ENCODE measurements at regions not wholly inside any gene's neighbourhood (a gene's known extent, or its start where the extent isn't known, plus 50 kb on each side); places are given as distances from the start of the nearest gene placed in this dataset.
A peak's percentile ranks its signal among the peaks of the same experiment; 100 is the strongest.
"Not testable (repeated sequence)": the region's sequence is repeated elsewhere in the genome, so short reads cannot be mapped to it uniquely, and the experiment has no call there.

DNA sequence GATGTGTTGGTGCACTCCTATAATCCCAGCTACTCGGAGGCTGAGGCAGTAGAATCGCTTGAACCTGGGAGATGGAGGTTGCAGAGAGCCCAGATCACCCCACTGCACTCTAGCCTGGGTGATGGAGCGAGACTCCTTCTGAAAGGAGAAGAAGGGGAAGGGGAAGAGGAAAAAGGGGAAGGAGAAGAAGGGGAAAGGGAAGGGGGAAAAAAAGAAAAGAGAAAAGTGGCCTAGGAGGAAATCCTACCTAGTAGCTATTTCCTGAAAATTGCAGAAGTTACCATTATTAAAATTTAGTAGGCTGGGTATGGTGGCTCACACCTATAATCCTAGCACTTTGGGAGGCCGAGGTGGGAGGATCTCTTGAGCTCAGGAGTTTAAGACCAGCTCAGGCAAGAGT lies 67.4 kb downstream of the ARRDC3 start:
- DNase-seq (ENCODE audit: low spot score): no peak

DNA sequence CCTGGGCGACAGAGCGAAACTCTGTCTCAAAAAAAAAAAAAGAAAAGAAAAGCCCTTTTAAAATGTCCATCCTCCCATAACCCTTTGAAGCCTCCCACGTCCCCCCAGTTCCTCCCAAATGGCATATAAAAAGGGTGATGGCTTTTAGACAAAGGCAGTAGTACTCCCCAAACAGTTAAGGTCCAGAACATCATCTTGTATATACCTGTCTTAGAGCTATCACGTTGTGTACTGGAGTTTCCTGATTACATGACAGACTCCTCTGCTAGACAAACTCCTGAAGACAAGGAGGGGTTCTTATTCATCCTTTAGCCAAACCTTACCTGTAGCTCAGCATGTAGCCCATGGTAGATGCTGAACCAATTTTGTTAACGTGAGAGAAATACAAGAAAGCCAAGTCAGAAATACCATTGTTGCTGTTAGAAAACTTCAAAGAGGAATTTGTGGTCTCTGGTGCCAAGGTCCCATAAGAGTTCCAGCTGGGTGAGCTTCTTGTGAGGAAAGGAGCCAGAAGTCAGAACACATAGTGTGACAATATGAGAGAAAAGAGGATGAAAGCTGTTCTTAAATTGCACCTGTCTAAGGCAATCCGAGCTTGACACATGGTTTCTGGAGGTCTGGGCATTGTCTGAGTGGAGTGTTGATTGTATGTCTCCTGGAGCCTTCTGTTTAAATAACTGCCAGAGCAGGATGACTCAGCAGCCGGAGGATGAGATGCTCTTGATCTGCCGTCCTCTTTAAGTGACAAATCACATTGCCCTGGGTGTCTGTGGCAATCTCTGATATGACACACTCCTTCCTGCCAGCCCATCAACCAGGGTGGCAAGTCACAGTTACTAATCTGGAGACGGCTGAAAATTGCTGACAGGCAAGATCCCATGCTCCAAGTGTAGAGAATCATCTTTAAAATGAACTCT lies 69.1 kb downstream of the ARRDC3 start:
- DNase-seq (ENCODE audit: low spot score): peak; percentile 38

DNA sequence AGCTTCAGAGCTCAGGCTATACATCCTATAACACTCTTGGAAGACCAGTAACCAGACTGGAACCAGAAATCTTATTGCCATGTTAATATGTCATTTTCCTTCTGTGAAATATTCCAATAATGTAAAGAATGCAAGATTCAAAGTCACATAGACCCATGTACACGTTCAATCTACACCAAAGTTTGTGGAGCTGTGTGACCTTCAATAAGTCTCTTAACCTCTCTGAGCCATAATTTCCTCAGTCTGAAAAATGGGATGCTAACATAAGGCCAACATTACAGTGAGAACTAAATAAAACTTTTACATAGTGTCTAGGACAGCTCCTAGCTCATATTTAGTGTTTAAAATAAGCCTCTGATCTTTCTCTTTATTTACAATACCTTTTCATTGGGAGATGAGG lies 70.4 kb downstream of the ARRDC3 start:
- DNase-seq (ENCODE audit: low spot score): no peak

DNA sequence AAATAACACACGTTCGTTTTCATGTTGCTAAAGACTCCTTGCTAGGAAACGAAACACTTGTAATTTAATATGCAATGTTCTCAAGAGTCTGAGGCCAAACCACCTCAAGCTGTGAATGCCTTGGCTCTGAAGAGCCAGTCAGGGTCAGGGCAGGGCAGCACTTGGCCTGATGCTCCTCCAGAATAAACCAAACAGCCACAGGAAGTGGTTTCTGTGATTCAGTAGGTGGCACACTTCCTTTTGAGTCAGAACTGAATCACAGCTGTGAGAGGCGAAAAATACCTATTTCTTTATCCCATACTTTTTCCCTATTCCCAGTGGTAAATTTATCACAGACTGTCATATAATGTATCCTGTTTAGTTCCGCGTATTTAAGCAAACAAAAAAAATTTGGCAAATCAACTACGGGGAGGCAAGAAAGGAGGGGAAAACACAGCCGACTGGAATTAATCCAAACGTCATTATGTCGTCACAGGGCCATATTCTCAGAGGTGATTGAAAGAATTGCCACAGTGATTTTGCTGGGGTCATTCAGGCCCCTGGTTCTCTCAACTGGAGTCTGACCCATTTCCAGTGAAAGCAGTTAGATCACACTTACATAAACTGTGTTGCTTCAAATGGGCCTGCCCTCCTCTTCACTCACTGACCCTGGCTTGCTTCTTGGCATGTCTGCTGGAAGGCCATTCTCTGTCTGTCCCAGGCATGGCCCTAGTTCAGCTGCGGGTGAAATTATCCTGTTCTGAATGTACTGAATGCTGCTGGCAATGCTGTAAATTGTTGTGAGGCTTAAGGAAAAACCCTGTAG lies 71.2 kb downstream of the ARRDC3 start:
- DNase-seq (ENCODE audit: low spot score): peak; percentile 62

DNA sequence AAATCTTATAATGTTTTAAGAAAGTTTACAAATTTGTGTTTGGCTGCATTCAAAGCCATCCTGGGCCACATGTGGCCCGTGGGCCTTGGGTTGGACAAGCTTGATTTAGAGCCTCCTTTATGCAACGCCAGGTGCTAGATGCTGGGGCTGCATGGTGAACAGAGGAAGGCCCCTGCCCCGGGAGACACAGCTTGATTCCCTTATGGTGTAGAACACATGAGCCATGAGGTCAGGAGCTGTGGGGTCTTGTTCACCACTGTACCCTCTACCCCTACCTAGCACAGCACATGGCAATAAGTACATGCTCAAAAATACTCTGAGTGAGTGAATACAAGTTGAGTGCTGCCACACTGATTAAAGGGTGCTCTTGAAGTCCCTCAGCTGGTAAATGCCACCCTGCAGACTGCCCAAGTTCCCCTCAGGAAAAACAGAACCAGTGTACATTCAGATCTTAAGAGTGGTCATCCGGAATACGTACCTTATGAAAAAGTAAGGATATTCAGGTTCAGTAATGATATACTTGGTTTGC lies 71.9 kb downstream of the ARRDC3 start:
- DNase-seq (ENCODE audit: low spot score): peak; percentile 6

DNA sequence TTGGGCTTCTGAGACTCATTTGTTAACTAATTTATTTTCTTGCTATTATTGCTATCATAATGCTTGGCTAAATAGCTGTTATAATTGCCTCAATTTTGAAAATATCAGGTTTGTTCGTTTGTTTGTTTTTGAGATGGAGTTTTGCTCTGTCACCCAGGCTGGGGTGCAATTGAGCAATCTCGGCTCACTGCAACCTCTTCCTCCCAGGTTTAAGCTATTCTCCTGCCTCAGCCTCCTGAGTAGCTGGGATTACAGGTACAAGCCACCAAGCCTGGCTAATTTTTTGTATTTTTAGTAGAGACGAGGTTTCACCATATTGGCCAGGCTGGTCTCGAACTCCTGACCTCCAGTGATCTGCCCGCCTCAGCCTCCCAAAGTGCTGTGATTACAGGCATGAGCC lies 75.0 kb downstream of the ARRDC3 start:
- not testable (repeated sequence) for DNase-seq (ENCODE audit: low spot score)

DNA sequence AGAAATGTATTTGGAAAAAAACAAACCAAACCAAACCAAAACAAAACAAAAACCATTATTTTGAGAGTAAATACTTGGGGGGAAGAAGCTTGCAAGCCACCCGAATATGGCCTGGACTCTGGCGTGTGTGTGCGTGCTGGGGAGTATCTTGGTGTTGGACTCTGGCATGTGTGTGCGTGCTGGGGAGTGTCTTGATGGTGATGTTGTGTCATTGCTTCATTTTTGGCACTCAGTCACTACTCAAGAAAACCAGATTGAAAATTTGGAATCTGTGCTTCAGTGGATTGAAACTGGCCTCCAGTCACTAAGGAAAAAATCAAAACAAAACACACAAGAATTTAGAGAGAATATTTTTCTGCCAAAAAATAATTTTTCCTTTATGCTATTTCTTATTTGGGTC lies 76.1 kb downstream of the ARRDC3 start:
- DNase-seq (ENCODE audit: low spot score): no peak

DNA sequence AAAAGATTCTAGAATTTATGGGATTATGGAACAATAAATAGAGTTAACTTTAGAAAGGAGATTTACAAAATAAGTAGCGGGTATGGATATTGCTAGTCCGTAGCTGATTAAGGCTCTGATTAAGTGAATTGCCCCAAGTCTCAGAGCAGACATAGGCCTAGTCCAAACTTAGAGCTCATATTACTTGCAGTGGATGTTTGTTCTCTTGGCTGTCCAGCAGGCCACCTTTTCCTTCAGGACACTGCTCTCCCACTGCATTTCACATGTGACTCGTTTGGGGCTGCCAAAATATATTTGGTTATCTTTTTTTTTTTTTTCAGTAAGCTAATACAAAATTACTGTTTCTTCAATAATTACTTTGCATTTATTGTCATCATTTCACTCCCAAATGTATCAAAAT lies 76.6 kb downstream of the ARRDC3 start:
- DNase-seq (ENCODE audit: low spot score): no peak

DNA sequence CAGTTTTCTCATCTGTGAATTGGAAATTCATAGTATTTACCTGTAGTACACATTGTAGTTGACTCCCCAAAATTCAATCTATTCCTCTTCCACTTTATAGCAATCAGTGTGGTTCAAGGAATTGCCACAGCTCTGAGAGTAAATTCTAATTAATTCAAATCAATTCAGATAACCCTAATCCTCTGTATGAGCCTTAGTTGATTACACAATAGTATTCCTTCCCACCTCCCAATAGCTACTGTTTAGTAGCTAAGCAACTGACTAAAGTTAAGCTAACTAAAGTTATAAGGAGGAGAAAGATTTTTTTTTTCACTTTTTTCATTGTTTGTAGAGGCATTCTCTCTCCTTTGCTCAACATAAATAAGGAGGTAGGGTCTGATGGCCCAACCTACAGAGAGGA lies 77.5 kb downstream of the ARRDC3 start:
- DNase-seq (ENCODE audit: low spot score): no peak

DNA sequence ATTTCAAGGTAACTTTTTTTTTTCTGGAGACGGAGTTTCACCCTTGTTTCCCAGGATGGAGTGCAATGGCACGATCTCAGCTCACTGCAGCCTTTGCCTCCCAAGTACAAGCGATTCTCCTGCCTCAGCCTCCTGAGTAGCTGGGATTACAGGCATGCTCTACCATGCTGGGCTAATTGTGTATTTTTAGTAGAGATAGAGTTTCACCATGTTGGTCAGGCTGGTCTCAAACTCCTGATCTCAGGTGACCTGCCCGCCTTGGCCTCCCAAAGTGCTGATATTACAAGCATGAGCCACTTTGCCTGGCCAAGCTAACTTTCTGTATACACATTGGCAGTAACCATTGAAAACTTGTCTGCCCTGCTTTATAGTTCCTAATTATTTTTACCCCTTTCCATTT lies 79.1 kb downstream of the ARRDC3 start:
- not testable (repeated sequence) for DNase-seq (ENCODE audit: low spot score)

DNA sequence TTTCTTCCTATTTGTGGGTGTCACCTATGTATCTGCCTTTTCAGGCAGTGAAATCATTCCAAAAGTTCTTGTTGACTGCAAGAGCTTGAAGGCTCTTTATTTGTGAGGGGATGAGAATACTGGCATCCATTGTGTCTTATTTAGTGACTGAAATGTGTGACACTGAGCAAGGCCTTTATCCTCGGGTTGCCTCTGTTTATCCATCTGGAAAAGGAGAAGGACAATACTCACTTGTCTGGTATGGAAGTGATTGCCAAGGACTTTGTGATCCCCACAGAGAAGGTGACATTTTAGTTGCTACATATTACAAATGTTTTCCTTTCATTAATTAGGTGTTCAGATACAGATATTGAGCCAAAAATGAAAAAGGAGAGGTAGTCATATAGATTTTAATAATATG lies 80.2 kb downstream of the ARRDC3 start:
- no peak for DNase-seq (ENCODE audit: low spot score)

DNA sequence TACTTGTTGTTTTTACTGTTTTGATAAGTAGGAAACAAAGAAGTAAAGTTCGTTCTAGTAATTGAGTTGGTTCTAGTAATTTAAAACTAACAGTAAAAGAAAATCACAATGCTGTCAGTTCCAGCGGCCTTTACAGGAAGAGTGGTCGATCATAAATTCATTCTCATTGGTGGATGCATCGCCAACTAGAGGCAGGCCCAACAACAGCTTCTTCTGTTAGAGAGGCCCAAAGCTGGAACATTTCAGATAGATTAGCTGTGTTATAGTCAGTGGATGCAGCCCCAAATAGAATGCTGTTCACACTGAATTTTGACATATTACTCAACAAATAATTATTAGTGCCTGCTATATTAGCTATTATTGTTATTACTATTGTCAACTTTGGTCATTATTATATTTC lies 80.8 kb downstream of the ARRDC3 start:
- DNase-seq (ENCODE audit: low spot score): no peak

DNA sequence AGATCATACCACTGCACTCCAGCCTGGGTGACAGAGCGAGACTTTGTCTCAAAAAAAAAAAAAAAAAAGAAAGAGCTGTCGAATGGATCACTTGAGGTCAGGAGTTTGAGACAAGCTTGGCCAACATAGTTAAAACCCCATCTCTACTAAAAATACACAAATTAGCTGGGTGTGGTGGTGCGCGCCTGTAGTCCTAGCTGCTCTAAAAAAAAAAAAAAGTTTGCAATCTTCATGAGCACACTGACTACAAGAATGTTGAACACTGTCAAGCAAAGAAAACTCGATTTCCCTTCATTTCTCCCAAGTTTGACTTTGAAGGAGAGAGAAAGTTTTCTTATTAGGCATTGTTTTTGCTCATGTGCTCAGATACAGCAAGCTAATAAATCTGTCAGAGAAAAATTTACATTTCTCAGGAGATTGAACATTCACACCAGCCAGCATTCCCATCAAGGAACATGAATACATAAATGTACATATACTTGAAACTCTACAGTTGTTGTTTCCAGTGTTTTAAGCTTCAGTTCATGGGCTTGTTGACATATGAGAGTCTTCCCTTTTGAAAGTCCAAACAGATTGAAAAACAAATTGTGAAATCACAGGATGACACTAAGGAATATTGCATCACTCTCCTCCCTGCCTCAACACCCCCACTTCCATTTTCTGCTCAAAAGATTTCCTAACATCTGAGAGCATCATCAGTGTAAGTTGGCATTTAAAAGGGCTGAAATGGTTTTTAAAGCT lies 81.8 kb downstream of the ARRDC3 start:
- DNase-seq (ENCODE audit: low spot score): no peak

DNA sequence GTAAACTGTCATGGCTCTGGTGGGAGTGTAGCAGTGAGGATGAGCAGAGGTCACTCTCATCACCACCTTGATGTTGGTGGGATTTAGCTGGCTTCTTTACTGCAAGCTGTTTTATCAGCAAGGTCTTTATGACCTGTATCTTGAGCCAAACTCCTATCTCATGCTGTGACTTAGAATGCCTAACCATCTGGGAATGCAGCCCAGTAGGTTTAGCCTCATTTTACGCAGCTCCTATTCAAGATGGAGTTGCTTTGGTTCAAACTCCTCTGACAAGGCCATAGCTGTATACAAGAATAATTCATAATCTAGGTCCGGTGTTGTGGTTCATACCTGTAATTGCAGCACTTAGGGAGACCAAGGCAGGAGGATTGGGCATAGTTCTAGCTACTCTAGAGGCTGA lies 85.1 kb downstream of the ARRDC3 start:
- DNase-seq (ENCODE audit: low spot score): no peak

DNA sequence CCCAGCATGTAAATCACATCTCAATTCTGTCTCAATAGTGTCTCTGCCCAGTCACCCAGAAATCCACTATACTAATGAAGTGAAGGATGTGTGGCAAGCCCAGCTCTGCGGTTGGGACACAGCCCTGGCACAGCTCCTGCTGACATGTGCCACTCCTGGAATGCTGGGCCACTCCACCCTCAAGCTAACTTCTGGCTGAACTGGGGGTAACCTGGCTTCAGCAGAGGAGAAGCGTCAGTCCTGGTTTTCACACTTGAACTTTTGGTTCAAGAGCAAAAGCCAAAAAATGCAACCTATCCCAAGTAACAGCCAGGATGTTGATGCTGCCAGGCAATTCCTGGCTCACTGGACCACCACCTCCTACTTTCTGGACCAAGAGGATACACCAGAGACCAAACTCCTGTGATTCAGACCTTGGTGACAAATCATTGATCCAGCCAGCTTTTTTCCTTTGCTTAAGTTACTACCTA lies 86.4 kb downstream of the ARRDC3 start:
- no peak for DNase-seq (ENCODE audit: low spot score)

DNA sequence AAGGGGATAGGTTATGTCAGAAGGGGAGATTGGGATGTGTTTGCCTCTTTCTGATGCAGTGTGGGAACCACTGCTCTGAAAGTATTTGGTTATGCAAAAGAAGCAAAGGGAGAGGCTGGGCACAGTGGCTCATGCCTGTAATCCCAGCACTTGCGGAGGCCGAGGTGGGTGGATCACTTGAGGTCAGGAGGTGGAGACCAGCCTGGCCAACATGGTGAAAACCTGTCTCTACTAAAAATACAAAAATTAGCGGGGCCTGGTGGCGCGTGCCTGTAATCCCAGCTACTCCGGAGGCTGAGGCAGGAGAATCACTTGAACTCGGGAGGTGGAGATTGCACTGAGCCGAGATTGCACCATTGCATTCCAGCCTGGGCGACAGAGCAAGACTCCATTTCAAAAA lies 87.0 kb downstream of the ARRDC3 start:
- not testable (repeated sequence) for DNase-seq (ENCODE audit: low spot score)

DNA sequence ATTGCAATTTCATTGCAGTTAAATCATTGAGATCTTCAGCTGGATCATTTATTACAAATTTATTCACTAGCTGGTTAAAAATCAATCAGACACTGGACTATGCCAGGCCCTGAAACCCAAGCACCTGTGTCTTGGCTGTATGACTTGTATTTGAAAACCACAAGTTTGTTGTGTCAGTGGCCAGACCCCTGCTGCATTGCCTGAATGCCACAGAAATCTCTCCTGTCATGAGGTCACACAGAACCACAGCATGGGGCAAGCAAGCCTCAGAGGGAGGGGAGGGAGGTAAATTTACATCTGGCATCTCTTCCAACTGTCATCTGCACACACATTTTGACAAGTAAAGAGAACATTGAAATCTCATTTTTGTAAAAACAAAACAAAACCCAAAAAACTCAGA lies 90.0 kb downstream of the ARRDC3 start:
- DNase-seq (ENCODE audit: low spot score): no peak

DNA sequence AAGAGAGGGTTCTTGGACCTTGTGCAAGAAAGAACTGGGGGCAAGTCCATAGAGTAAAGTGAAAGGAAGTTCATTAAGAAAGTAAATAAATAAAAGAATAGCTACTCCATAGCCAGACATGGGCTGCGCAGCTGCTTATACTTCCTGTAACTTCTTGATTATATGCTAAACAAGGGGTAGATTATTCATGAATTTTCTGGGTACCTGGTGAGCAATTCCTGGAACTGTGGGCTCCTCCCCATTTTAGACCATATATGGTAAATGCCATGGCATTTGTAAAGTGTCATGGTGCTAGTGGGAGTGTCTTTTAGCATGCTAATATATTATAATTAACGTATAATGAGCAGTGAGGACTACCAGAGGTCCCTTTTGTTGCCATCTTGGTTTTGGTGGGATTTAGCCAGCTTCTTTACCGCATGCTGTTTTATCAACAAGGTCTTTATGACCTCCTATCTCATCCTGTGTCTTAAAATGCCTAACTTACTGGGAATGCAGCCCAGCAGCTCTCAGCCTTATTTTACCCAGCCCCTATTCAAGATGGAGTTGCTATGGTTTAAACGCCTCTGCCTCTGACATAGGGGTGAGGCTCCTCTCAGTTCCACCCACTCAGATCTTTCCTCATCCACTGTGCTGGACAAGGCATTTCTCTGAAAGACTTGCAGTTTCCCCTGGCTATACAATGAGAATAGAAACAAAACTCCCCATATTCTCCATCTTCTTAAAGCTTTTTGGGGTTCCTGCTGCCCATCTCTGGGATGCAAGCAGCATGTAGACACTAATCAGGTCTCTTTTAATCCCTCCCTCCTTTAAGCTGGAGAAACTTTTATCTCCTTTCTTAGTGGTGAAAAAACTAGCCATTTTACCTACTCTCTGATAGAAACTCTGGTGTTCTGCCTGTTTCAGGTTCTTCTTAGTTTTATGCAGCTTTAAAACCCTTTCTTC lies 91.2 kb downstream of the ARRDC3 start:
- DNase-seq (ENCODE audit: low spot score): peak; percentile 26

DNA sequence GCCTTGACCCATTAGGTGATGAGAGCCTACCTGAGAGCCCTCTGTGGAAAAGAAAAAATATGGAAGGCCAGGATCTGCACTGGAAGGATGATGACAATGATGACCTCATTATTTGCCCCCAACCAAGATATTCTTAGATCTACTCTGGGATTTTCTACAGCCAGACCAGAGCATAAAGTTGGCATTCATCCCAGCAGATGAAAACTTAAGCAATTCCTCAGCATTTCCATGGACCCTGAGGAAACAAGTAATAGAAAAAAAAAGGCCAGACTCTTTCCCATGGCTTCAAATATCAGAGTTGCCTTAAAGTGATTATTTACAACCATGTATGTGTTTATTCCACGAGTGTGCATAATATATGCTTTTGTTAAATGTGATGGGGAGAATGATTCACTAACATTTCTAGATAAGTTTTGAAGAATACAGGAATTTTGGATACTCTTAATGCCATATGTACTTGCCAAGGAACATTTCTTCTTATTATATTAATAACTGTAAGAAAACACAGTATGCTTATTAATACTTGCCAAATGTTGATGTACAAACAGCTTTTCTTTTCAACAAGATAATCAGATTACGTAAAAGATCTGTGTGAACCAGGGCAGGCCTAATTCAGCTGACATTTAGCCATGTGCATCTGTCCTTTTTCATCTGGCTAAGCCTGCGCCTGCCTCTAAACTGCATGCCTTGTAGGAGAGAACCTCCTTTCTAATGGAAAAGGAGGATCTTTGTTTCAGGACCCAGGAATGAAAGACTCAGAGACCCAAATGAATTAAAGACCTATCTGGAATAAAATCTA lies 94.8 kb downstream of the ARRDC3 start:
- DNase-seq (ENCODE audit: low spot score): no peak

DNA sequence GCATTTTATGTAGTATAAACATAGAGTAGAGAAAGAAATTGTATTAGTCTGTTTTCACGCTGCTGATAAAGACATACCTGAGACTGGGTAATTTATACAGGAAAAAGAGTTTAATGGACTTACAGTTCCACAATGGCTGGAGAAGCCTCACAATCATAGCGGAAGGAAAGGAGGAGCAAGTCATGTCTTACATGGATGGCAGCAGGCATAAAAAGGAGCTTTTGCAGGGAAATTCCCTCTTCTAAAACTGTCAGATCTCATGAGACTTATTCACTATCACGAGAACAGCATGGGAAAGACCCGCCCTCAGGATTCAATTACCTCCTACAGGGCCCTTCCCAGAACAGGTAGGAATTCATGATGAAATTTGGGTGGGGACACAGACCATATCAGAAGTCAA lies 98.1 kb downstream of the ARRDC3 start:
- DNase-seq (ENCODE audit: low spot score): not testable (repeated sequence)

All from NAMALWA (cell line).